Chondrocyte (in vitro differentiated cells): ENCODE measurements at regions not wholly inside any gene's neighbourhood (a gene's known extent, or its start where the extent isn't known, plus 50 kb on each side); places are given as distances from the start of the nearest gene placed in this dataset.

Experiments used
- DNase-seq: peaks from one replicate; pipeline ENCODE4 v3.0.0; 2021; ENCODE audit warnings: mixed read lengths, low spot score
- H3K27ac Mint-ChIP-seq: one replicate; pipeline ENCODE4 v1.8.0; 2021; ENCODE audit warnings: mild to moderate bottlenecking, moderate library complexity, mixed read lengths; ENCODE audit not compliant: unreplicated experiment
- H3K27me3 Mint-ChIP-seq: 2 replicates; pipeline ENCODE4 v1.8.0; 2021; ENCODE audit warnings: low read depth, mixed read lengths
- H3K36me3 Mint-ChIP-seq: 2 replicates; pipeline ENCODE4 v1.8.0; 2021; ENCODE audit warnings: low read depth, mixed read lengths
- H3K4me1 Mint-ChIP-seq: 2 replicates; pipeline ENCODE4 v1.8.0; 2021; ENCODE audit warnings: low read depth, mild to moderate bottlenecking, mixed read lengths
- H3K4me3 Mint-ChIP-seq: one replicate; pipeline ENCODE4 v1.8.0; 2021; ENCODE audit warnings: mild to moderate bottlenecking, moderate library complexity, mixed read lengths; ENCODE audit not compliant: unreplicated experiment
- H3K9me3 Mint-ChIP-seq: 2 replicates; pipeline ENCODE4 v1.8.0; 2021; ENCODE audit warnings: low read depth, mixed read lengths
- TF ChIP-seq, protein P1 (sequence below): fragments of 200-600 bp; sonication (generic); IDR thresholded peaks from 2 replicates; pipeline ENCODE4 v1.5.0; 2021; ENCODE audit warnings: antibody characterized with exemption, mild to moderate bottlenecking, moderate library complexity

DNA sequence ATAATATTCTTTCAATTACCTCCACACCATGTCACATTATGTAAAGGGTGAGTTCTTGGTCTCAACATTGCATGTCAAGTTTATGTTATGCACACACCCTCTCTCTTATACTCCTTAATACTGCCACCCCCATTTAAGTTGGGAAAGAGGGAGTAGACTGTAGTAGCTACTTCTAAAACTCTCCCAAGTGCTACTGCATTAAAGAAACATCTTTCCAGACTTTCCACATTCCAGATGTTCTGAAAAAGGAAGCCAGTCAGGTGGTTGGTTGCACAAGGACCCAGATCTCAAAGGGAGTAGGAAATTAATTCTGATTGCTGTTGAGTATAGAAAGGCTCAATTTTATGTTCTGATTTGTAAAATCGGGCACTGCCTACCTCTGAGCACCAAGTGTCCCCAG, 419.5 kb downstream of the CD83 start:
- H3K27me3 Mint-ChIP-seq, result peaks cover 2% of the 10 kb centered on the region
- TF ChIP-seq, protein P1, sequence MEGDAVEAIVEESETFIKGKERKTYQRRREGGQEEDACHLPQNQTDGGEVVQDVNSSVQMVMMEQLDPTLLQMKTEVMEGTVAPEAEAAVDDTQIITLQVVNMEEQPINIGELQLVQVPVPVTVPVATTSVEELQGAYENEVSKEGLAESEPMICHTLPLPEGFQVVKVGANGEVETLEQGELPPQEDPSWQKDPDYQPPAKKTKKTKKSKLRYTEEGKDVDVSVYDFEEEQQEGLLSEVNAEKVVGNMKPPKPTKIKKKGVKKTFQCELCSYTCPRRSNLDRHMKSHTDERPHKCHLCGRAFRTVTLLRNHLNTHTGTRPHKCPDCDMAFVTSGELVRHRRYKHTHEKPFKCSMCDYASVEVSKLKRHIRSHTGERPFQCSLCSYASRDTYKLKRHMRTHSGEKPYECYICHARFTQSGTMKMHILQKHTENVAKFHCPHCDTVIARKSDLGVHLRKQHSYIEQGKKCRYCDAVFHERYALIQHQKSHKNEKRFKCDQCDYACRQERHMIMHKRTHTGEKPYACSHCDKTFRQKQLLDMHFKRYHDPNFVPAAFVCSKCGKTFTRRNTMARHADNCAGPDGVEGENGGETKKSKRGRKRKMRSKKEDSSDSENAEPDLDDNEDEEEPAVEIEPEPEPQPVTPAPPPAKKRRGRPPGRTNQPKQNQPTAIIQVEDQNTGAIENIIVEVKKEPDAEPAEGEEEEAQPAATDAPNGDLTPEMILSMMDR, result no peak
- H3K27ac Mint-ChIP-seq, result no peak overlapping the region
- H3K36me3 Mint-ChIP-seq, result no peaks in the 10 kb centered on the region
- DNase-seq, result no peak
- H3K4me3 Mint-ChIP-seq, result no peak overlapping the region
- H3K4me1 Mint-ChIP-seq, result peaks cover 10% of the 10 kb centered on the region
- H3K9me3 Mint-ChIP-seq, result no peaks in the 10 kb centered on the region

DNA sequence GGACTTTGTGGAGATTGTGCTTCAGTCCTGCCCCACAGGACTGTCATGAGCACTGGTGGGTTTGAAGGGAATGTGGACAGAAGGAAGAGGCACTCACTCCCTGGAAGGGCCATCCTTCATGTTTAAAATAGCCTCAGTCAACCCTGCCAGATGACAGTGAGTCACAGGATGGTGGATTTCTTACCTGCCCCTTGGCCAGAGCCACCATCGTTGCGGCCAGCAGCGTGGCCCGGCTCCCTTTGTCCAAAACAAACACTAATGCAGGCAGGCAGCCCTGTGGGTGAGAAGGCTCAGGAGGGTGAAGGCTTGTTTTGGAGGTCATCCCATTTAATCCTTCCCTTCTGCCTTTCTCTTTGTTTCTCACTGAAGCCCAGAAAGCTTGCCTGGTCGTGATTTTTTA, 422.7 kb downstream of the CD83 start:
- TF ChIP-seq, protein P1, result no peak
- Mint-ChIP-seq H3K27me3 (no peaks in the 10 kb centered on the region), H3K4me3 (no peak overlapping the region), H3K27ac (no peak overlapping the region), H3K9me3 (no peaks in the 10 kb centered on the region), H3K4me1 (peaks cover 10% of the 10 kb centered on the region), H3K36me3 (no peaks in the 10 kb centered on the region)
- no peak for DNase-seq

DNA sequence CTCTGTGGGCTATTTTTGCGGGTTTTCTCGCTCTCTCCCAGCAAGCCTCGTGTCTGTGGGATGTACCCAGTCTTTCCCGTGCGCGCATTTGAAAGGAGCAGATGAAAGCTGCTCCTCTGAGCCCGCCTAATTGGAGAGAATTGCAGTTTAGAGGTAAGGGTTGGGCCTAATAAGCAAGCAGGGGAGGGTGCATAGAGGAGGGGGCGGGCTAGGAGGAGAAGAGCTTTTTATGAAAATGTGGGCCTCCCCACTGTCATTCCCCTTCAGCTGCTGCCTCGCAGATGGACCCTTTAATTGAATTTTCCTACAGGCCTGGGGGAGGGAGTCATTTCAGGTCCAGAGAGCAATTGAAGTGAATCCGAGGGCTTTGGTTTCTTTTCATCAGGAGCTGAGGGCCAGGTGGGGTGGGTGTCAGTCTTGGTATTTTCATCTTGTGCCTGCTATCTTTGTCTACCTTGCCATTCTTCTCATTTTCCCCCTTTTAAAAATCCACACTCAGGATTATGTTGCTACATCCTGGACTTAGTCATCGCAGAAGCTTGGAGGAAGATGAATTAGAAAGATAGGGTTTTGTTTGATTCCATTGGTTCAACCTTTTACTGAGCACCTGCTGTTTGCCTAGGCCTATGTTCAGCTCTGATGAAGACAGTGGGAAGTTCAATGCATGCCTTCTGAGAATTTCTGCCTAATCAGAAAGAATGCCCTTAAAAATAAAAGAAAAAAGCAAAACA, 423.4 kb downstream of the CD83 start:
- H3K9me3 Mint-ChIP-seq, result no peaks in the 10 kb centered on the region
- no peaks in the 10 kb centered on the region for H3K36me3 Mint-ChIP-seq
- peaks cover 10% of the 10 kb centered on the region for H3K4me1 Mint-ChIP-seq
- no peak for DNase-seq
- no peak overlapping the region for H3K27ac Mint-ChIP-seq
- TF ChIP-seq, protein P1, result no peak
- H3K27me3 Mint-ChIP-seq, result peaks cover under 1% of the 10 kb centered on the region
- H3K4me3 Mint-ChIP-seq, result no peak overlapping the region

DNA sequence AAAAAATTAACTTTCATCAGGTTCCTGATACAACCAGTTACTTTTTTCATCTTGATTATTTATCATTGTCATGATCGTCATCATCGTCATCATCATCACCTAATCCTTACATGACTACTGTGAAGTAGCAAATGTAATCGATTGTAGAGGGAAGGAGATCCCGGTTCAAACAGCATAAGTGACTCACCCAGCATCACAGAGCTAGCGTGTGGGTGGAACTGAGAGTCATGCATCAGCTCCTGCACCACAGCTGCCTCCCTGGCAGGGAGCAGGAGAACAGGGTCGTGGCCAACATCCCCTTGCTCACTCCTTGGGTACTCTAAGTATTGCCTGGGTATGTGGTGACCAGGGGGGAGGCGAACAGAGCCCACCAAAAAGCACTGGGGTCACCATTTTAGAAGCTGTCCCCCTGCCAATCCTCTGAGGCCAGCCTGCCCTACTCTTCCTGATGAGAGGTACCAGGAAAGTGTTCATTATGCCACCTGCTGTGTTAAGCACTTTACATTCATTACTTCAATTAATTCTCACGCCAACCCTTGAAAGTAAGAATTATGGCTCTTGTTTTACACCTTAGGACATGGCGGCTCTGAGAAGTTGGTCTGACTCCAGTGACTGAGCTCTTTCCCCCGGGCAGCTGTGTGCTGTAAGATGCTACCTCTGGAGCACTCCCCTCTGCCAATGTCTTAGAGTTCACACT, 425.2 kb downstream of the CD83 start:
- peaks cover 2% of the 10 kb centered on the region for H3K27me3 Mint-ChIP-seq
- TF ChIP-seq, protein P1, result no peak

DNA sequence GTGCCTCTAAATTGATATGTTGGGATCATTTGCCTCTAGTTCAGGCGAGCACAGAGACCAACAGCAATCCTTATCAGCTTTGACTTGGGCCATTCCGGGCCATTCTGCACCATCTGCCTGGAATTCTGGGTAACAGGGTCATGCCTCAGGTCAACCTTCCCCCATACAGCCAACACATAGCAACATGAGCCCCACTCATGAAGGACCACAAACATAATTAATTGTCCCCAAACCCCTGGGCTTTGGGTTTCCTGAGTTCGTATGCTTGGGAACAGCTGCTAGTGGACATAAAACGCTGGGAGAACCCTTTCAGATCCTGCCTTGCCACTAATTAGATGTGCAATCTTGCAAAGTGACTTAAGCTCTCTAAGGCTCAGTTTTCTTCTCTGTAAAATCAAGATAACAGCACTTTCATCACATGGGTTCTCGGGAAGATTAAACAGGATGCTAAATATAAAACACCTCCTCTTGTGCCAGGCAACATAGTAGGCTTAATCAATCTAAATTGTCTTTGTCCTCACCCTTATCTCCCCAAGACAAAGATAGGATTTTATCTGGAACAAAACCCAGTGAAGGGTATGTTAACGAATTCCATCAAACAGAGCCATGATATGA, 426.5 kb downstream of the CD83 start:
- Mint-ChIP-seq H3K9me3 (no peaks in the 10 kb centered on the region), H3K27me3 (peaks cover 6% of the 10 kb centered on the region), H3K36me3 (no peaks in the 10 kb centered on the region), H3K4me3 (no peak overlapping the region), H3K27ac (no peak overlapping the region), H3K4me1 (peaks cover 15% of the 10 kb centered on the region)
- TF ChIP-seq, protein P1, result no peak
- no peak for DNase-seq

More for the DNA sequence above, 425.2 kb downstream of the CD83 start:
- H3K27ac Mint-ChIP-seq, result no peak overlapping the region
- peaks cover 15% of the 10 kb centered on the region for H3K4me1 Mint-ChIP-seq
- H3K9me3 Mint-ChIP-seq, result no peaks in the 10 kb centered on the region
- no peak for DNase-seq
- H3K36me3 Mint-ChIP-seq, result no peaks in the 10 kb centered on the region
- H3K4me3 Mint-ChIP-seq, result no peak overlapping the region
